IPS-18a (cell line): ENCODE measurements at regions not wholly inside any gene's neighbourhood (a gene's known extent, or its start where the extent isn't known, plus 50 kb on each side); places are given as distances from the start of the nearest gene placed in this dataset.

Experiments
- H3K27ac ChIP-seq: one replicate; pipeline ENCODE4 v1.5.1; 2013; ENCODE audit warnings: low read length
- H3K27me3 ChIP-seq: one replicate; pipeline ENCODE4 v1.6.1; 2013; ENCODE audit warnings: mild to moderate bottlenecking, low read length; ENCODE audit not compliant: control insufficient read depth, insufficient read depth
- H3K36me3 ChIP-seq: one replicate; pipeline ENCODE4 v1.6.1; 2013; ENCODE audit warnings: low read depth, low read length; ENCODE audit not compliant: control insufficient read depth
- H3K4me1 ChIP-seq: one replicate; pipeline ENCODE4 v1.6.1; 2013; ENCODE audit warnings: low read depth, low read length; ENCODE audit not compliant: control insufficient read depth
- H3K4me3 ChIP-seq: one replicate; pipeline ENCODE4 v1.5.1; 2013; ENCODE audit warnings: low read length
- H3K9ac ChIP-seq: one replicate; pipeline ENCODE4 v1.6.1; 2013; ENCODE audit warnings: mild to moderate bottlenecking, low read length, moderate library complexity
- H3K9me3 ChIP-seq: one replicate; pipeline ENCODE4 v1.6.1; 2013; ENCODE audit warnings: low read depth, low read length; ENCODE audit not compliant: control insufficient read depth

- Histone ChIP-seq H3K4me1 (no peaks in the 10 kb centered on the region), H3K4me3 (no peak overlapping the region), H3K27ac (no peak overlapping the region), H3K36me3 (no peaks in the 10 kb centered on the region), H3K27me3 (no peaks in the 10 kb centered on the region), H3K9me3 (no peaks in the 10 kb centered on the region), H3K9ac (no peak overlapping the region)
Observed at GRCh38 chr6:137816688-137817618, 50.1 kb upstream of the TNFAIP3 start.
